B cell (primary cell): ENCODE measurements at regions not wholly inside any gene's neighbourhood (a gene's known extent, or its start where the extent isn't known, plus 50 kb on each side); places are given as distances from the start of the nearest gene placed in this dataset.

Experiments
- ATAC-seq: fragments of 200-7000 bp; cut with Tn5 transposase; one replicate; pipeline ENCODE4 v1.10.0; 2021; ENCODE audit warnings: low read depth, mild to moderate bottlenecking, moderate number of reproducible peaks, moderate library complexity
- CTCF ChIA-PET: fragments of 350-600 bp; sonication (Branson Sonifier 250); formaldehyde crosslinking; loops from one replicate; lab custom pipeline; 2021; ENCODE audit warnings: antibody characterized with exemption, inconsistent platforms; lab: Charles Lee
- POLR2A ChIA-PET: fragments of 350-600 bp; sonication (Branson Sonifier 250); formaldehyde crosslinking; loops from one replicate; lab custom pipeline; 2021; ENCODE audit warnings: antibody characterized with exemption; lab: Charles Lee
- DNase-seq: peaks from one replicate; pipeline ENCODE4 v3.0.0; 2013
- H2AFZ ChIP-seq: 2 replicates; pipeline ENCODE4 v1.6.1; 2012; ENCODE audit warnings: mild to moderate bottlenecking, low read depth, low read length; ENCODE audit not compliant: insufficient read depth, poor library complexity, severe bottlenecking
- H3K27ac ChIP-seq, 2 donors: 1 replicate in 1 of 2; 2 replicates in 1 of 2; pipeline ENCODE4 v1.5.1; 2012 to 2013; ENCODE audit warnings: low read length in 2 of 2, mild to moderate bottlenecking in 2 of 2, moderate library complexity in 1 of 2
- H3K27me3 ChIP-seq, 4 experiments: fragments of 200-600 bp in 1 of 4; sonication (generic) in 1 of 4; replicated peaks in 1 of 4; 1 replicate in 2 of 4; 2 replicates in 2 of 4; pipeline versions ENCODE4 v1.6.1 to v1.7.0; 2013 to 2016; ENCODE audit warnings: low read length in 3 of 4, mild to moderate bottlenecking in 2 of 4, mixed read lengths in 1 of 4, moderate library complexity in 1 of 4; ENCODE audit not compliant: insufficient read depth in 4 of 4, control insufficient read depth in 3 of 4; ENCODE audit errors: control extremely low read depth in 1 of 4
- H3K36me3 ChIP-seq, 2 experiments: replicated peaks in 1 of 2; 1 replicate in 1 of 2; 2 replicates in 1 of 2; pipeline versions ENCODE4 v1.6.1 to v1.7.1; 2013; ENCODE audit warnings: low read length in 1 of 2; ENCODE audit not compliant: insufficient read depth in 2 of 2, control insufficient read depth in 1 of 2; ENCODE audit errors: control extremely low read depth in 1 of 2, extremely low read depth in 1 of 2
- H3K4me1 ChIP-seq, 2 donors: fragments of 200-600 bp in 1 of 2; sonication (generic) in 1 of 2; 1 replicate in 1 of 2; 2 replicates in 1 of 2; pipeline versions ENCODE4 v1.5.1 to v1.6.1; 2013 to 2017; ENCODE audit warnings: low read length in 2 of 2; ENCODE audit not compliant: control insufficient read depth in 2 of 2, insufficient read depth in 2 of 2
- H3K4me2 ChIP-seq: replicated peaks from 2 replicates; pipeline ENCODE3; 2012; ENCODE audit warnings: mild to moderate bottlenecking, low read depth, low read length; ENCODE audit not compliant: poor library complexity, severe bottlenecking
- H3K4me3 ChIP-seq, 5 experiments: fragments of 200-600 bp in 1 of 5; sonication (generic) in 1 of 5; 1 replicate in 3 of 5; 2 replicates in 2 of 5; pipeline versions ENCODE4 v1.5.1 to v1.7.0; 2011 to 2016; ENCODE audit warnings: low read length in 4 of 5, mild to moderate bottlenecking in 4 of 5, low read depth in 2 of 5, control low read depth in 1 of 5, moderate library complexity in 1 of 5; ENCODE audit not compliant: insufficient read depth in 1 of 5; ENCODE audit errors: control extremely low read depth in 1 of 5, extremely low read depth in 1 of 5
- H3K79me2 ChIP-seq: fragments of 200-600 bp; sonication (generic); one replicate; pipeline ENCODE4 v1.6.0; 2016; ENCODE audit warnings: low read length; ENCODE audit not compliant: control insufficient read depth, insufficient read depth
- H3K9ac ChIP-seq: fragments of 200-600 bp; sonication (generic); 2 replicates; pipeline ENCODE4 v1.6.1; 2017; ENCODE audit warnings: mild to moderate bottlenecking, low read length, moderate library complexity
- H3K9me3 ChIP-seq, 3 donors: one replicate each; pipeline versions ENCODE4 v1.6.1 to v1.7.1; 2013; ENCODE audit warnings: low read length in 2 of 3; ENCODE audit not compliant: control insufficient read depth in 2 of 3, insufficient read depth in 1 of 3; ENCODE audit errors: control extremely low read depth in 1 of 3
- H4K20me1 ChIP-seq: 2 replicates; pipeline ENCODE4 v1.6.0; 2012; ENCODE audit warnings: mild to moderate bottlenecking, low read length; ENCODE audit not compliant: insufficient read depth, control insufficient read depth, poor library complexity, severe bottlenecking
- H3K27ac Mint-ChIP-seq: one replicate; pipeline ENCODE4 v1.8.0; 2021; ENCODE audit warnings: mixed read lengths
- H3K27me3 Mint-ChIP-seq: one replicate; pipeline ENCODE4 v1.8.0; 2021; ENCODE audit warnings: mixed read lengths
- H3K4me1 Mint-ChIP-seq: one replicate; pipeline ENCODE4 v1.8.0; 2021; ENCODE audit warnings: mixed read lengths
- H3K4me3 Mint-ChIP-seq: one replicate; pipeline ENCODE4 v1.8.0; 2021; ENCODE audit warnings: mixed read lengths
- H3K9me3 Mint-ChIP-seq: one replicate; pipeline ENCODE4 v1.8.0; 2022; ENCODE audit warnings: mixed read lengths; ENCODE audit not compliant: insufficient read depth
- CTCF ChIP-seq: fragments of 200-600 bp; IDR thresholded peaks from one replicate; pipeline ENCODE4 v1.8.0; 2022; ENCODE audit warnings: antibody characterized with exemption, mild to moderate bottlenecking
- EZH2 ChIP-seq: IDR thresholded peaks from 2 replicates; pipeline ENCODE4 v1.6.1; 2012; ENCODE audit warnings: borderline replicate concordance, low read depth, mild to moderate bottlenecking, moderate library complexity, low read length; ENCODE audit not compliant: insufficient read depth, poor library complexity, severe bottlenecking
- WGBS: methylation state at CpG from one replicate; pipeline ENCODE4 v1.1.5; 2013; ENCODE audit warnings: missing lambda C conversion rate; ENCODE audit not compliant: insufficient coverage; 5-methylcytosine and 5-hydroxymethylcytosine counted together
- intact Hi-C: fragments of 100-400 bp; cut with micrococcal nuclease; formaldehyde crosslinking; loops from one replicate; pipeline ENCODE4 v1.10.0; 2022

GRCh38 chr20:40257763-40258162 is 431.3 kb downstream of the MAFB start:
- Histone ChIP-seq H3K9ac (no peak overlapping the region), H3K4me2 (no peak overlapping the region), H2AFZ (no peak overlapping the region), H4K20me1 (no peaks in the 10 kb centered on the region), H3K4me3 (no peak overlapping the region), H3K27me3 (no peaks in the 10 kb centered on the region), H3K79me2 (no peaks in the 10 kb centered on the region), H3K36me3 (no peaks in the 10 kb centered on the region), H3K9me3 (no peaks in the 10 kb centered on the region), H3K27ac (no peak overlapping the region), H3K4me1 (no peaks in the 10 kb centered on the region)
- no peak overlapping the region for H3K27ac Mint-ChIP-seq
- ChIA-PET CTCF (no interaction called here), POLR2A (no interaction called here)
- intact Hi-C loops: no loop called here
- H3K9me3 Mint-ChIP-seq: no peaks in the 10 kb centered on the region
- no peaks in the 10 kb centered on the region for H3K27me3 Mint-ChIP-seq
- no peak overlapping the region for H3K4me3 Mint-ChIP-seq
- DNase-seq (no peak), ATAC-seq (no peak)
- TF ChIP-seq EZH2 (no peak), CTCF (no peak)
- no CpG with 5 or more reads among the region's 2 CpGs for WGBS
- H3K4me1 Mint-ChIP-seq: no peaks in the 10 kb centered on the region

- Histone ChIP-seq H3K9me3 (peaks cover 0 to 4% (median 0%) of the 10 kb centered on the region in 3 donors), H3K4me3 (no peak overlapping the region), H3K9ac (no peak overlapping the region), H3K36me3 (no peaks in the 10 kb centered on the region), H4K20me1 (no peaks in the 10 kb centered on the region), H3K27me3 (no peaks in the 10 kb centered on the region), H3K27ac (no peak overlapping the region), H3K4me2 (no peak overlapping the region), H3K79me2 (no peaks in the 10 kb centered on the region), H3K4me1 (no peaks in the 10 kb centered on the region), H2AFZ (no peak overlapping the region)
- ChIA-PET CTCF (no interaction called here), POLR2A (no interaction called here)
- TF ChIP-seq EZH2: no peak
- TF ChIP-seq CTCF: no peak
- H3K27ac Mint-ChIP-seq: no peak overlapping the region
- no peak for DNase-seq
- H3K9me3 Mint-ChIP-seq: no peaks in the 10 kb centered on the region
- no peak for ATAC-seq
- WGBS: no CpG with 5 or more reads among the region's 1 CpG
- no peaks in the 10 kb centered on the region for H3K4me1 Mint-ChIP-seq
- intact Hi-C loops: no loop called here
- no peak overlapping the region for H3K4me3 Mint-ChIP-seq
- no peaks in the 10 kb centered on the region for H3K27me3 Mint-ChIP-seq
These were observed 433.7 kb downstream of the MAFB start for GRCh38 chr20:40255365-40255764.
